Fibroblast of villous mesenchyme (primary cell): ENCODE measurements at regions not wholly inside any gene's neighbourhood (a gene's known extent, or its start where the extent isn't known, plus 50 kb on each side); places are given as distances from the start of the nearest gene placed in this dataset.

Experiments
- DNase-seq: peaks from one replicate; pipeline ENCODE4 v3.0.0-alpha.2; 2010; ENCODE audit warnings: low read depth
- H3K4me3 ChIP-seq: 2 replicates; pipeline ENCODE4 v1.5.1; 2011; ENCODE audit warnings: low read depth, mild to moderate bottlenecking, low read length
- TF ChIP-seq, protein P1 (sequence below): IDR thresholded peaks from 2 replicates; pipeline ENCODE4 v1.5.1; 2012; ENCODE audit warnings: low read depth, mild to moderate bottlenecking, low read length; ENCODE audit not compliant: insufficient read depth

DNA sequence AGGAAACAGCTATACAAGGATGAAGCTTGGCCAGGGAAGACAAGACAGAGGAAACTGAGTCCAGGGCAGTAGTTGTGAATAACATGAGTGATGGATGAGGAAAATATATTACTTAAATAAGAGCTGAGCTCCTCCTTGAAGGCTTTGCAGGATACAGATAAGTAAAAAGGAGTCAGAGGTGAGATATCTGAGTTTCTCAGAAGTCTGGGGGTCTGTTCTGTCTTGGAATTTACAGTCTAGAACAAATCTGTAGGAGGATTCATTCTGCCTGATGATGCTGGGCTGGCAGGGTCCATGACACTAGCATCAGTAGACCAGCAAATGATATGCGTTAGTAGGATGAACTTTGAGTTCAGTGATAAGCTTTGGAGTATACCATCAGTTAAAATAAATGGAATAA lies 266.1 kb upstream of the POGK start:
- no peak for DNase-seq

DNA sequence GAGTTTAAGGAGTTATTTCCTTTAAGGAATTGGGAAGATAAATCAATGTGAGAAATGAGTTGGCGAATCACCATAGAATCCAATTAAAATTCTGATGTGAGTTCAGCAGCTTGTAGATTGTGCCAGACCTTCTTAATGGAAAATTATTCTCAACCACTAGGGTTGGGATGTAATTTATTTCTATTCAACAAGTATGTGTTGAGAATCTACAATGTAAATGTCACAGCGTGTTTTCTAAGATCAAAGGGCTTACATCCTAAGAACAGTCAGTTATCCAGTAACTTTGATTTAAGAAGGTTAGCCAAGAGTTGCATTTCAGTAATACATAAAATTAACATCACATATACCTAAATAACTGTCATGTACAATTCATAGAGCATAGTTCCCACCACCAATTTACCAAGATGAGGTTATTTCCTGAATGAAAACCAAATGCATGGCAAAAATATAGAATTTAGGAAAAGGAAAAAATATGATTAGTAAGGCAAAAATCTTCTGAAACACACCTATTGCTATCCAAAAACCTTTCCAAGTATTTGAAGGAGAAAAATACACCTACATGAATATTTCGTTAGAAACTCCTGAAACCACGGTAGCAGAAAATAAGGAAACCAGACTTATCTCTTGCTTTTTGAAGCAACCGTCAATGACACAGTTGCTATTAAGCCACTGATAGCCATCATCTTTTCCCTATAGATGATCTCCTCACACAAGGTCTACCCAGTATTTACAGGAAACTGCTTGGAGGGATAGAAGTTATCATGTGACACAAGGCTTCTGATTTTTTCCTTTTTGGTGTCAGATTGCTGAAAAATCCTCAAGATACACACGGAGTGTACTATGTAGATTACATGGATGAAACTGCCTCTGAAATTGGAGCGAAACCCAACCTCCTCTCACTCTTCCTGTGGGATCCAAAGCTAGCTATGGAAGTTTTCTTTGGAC lies 259.4 kb upstream of the POGK start:
- no peak overlapping the region for H3K4me3 ChIP-seq
- DNase-seq: no peak
- TF ChIP-seq, protein P1, sequence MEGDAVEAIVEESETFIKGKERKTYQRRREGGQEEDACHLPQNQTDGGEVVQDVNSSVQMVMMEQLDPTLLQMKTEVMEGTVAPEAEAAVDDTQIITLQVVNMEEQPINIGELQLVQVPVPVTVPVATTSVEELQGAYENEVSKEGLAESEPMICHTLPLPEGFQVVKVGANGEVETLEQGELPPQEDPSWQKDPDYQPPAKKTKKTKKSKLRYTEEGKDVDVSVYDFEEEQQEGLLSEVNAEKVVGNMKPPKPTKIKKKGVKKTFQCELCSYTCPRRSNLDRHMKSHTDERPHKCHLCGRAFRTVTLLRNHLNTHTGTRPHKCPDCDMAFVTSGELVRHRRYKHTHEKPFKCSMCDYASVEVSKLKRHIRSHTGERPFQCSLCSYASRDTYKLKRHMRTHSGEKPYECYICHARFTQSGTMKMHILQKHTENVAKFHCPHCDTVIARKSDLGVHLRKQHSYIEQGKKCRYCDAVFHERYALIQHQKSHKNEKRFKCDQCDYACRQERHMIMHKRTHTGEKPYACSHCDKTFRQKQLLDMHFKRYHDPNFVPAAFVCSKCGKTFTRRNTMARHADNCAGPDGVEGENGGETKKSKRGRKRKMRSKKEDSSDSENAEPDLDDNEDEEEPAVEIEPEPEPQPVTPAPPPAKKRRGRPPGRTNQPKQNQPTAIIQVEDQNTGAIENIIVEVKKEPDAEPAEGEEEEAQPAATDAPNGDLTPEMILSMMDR: no peak

More for the DNA sequence above, 266.1 kb upstream of the POGK start:
- TF ChIP-seq, protein P1: no peak
- no peak overlapping the region for H3K4me3 ChIP-seq

DNA sequence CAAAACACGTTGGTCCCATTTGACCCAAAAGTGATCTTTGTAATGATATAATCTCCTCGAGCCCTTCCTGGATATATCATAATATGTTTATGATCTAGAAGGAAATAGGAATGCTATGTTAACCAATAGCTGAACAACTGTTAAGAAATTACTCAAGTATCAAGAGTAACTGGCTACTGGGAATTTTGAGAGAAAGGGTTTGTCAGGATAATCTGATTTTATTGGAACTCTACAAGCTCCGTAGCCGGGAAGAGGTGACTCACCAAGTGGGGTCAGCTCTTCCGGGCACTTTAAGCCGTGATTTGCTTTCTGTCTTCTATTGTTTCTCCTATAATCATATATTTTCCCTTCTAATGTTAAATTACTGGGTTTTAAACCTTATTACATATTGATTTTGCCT lies 250.5 kb upstream of the POGK start:
- TF ChIP-seq, protein P1: no peak
- H3K4me3 ChIP-seq: no peak overlapping the region
- no peak for DNase-seq

DNA sequence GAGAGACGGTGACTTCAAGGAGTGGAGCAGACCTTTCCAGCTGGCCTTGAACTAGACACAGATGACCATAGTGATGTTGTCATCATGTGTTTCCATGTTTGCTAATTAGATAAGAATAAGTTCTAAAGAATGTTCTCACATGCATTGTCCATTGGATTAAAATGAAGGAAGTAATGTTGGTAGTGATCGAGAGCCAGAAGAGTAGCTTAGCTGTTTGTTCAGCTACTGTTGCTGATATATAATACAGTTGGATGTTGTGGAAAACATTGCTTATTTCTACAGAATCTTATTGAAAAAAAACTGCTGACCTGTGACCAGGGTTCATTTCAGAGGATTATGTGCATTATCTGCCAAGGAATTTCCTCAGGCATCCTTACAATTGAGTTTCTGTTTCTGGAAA lies 249.1 kb upstream of the POGK start:
- no peak for DNase-seq
- TF ChIP-seq, protein P1: no peak

DNA sequence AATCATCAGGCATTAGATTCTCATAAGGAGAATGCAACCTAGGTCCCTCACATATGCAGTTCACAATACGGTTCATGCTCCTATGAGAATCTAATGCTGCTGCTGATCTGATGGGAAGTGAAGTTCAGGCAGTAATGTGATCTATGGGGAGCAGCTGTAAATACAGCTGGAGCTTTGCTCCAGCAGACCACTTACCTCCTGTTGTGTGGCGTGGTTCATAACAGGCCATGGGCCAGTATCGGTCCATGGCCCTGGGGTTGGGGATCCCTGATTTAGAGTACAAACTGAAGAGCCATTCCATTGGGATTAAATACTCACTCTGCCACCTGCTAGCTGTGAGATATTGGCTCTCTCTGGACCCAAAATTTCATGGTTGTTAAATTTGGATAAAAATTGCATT lies 244.6 kb upstream of the POGK start:
- TF ChIP-seq, protein P1: no peak
- no peak for DNase-seq
- no peak overlapping the region for H3K4me3 ChIP-seq

More for the DNA sequence above, 249.1 kb upstream of the POGK start:
- H3K4me3 ChIP-seq: no peak overlapping the region

DNA sequence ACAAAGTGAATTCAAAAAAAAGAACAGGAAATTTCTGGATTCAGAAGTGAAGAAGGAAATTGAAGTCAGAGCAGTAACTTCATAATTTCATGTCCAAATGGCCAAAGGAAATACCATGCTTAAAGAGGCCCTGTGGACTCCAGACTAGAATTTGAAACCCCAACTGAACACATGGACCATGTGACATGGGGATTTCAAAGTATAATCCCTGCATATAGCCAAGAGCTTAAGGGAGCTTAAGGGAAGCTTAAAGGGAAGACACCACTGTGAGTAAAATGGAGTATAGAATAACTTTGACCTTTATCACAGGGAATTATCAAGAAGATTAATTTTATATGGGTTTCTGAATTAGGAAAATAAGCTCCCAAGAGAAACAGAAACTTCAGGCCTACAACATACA lies 241.8 kb upstream of the POGK start:
- no peak overlapping the region for H3K4me3 ChIP-seq
- TF ChIP-seq, protein P1: no peak
- no peak for DNase-seq

DNA sequence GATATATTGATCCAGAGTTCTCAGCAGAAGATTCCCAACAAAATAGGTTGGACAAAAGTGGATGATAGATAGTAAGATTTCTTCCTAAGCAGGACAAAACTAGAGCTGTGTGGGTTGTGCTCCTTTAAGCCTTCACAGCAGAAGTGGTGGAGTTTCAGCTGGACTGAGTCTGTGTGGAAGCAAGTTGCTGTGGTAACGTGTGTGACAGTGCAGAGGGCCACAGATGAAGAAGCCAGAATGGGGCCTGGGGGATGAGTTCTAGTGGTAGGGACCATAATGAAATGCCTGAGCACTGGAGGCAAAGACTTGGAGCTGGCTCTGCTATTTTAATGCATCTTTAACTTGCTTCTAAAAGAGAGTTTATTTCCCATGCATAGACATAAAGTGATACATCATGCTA lies 238.7 kb upstream of the POGK start:
- no peak for DNase-seq
- TF ChIP-seq, protein P1: no peak
- H3K4me3 ChIP-seq: no peak overlapping the region
